ENCODE measurements at regions not wholly inside any gene's neighbourhood (a gene's known extent, or its start where the extent isn't known, plus 50 kb on each side); places are given as distances from the start of the nearest gene placed in this dataset.
"Not testable (repeated sequence)": the region's sequence is repeated elsewhere in the genome, so short reads cannot be mapped to it uniquely, and the experiment has no call there.

- no peaks in the 10 kb centered on the region for H3K36me3 Mint-ChIP-seq (ENCODE audit: low read depth)
- peaks cover 2% of the 10 kb centered on the region for H3K4me1 Mint-ChIP-seq (ENCODE audit: low read depth)
- CTCF ChIA-PET: no interaction called here
- no peak for DNase-seq
- intact Hi-C loops (cut with micrococcal nuclease): no loop called here
- no peak overlapping the region for H3K4me3 Mint-ChIP-seq
- H3K27ac Mint-ChIP-seq: no peak overlapping the region
- peaks cover 5% of the 10 kb centered on the region for H3K27me3 Mint-ChIP-seq (ENCODE audit: low read depth)
- H3K9me3 Mint-ChIP-seq: no peaks in the 10 kb centered on the region
Observed at GRCh38 chr4:72933029-72933428, 136.5 kb downstream of the COX18 start.

GRCh38 chr4:72931346-72931745, 138.2 kb downstream of the COX18 start:
- no peak overlapping the region for H3K4me3 Mint-ChIP-seq
- CTCF ChIA-PET: no interaction called here
- peaks cover 5% of the 10 kb centered on the region for H3K27me3 Mint-ChIP-seq (ENCODE audit: low read depth)
- DNase-seq: no peak
- H3K9me3 Mint-ChIP-seq: no peaks in the 10 kb centered on the region
- peaks cover 2% of the 10 kb centered on the region for H3K4me1 Mint-ChIP-seq (ENCODE audit: low read depth)
- H3K27ac Mint-ChIP-seq: no peak overlapping the region
- intact Hi-C loops (cut with micrococcal nuclease): no loop called here
- no peaks in the 10 kb centered on the region for H3K36me3 Mint-ChIP-seq (ENCODE audit: low read depth)

- H3K27ac Mint-ChIP-seq; CTCF ChIA-PET; H3K36me3 Mint-ChIP-seq (ENCODE audit: low read depth); DNase-seq; H3K4me1 Mint-ChIP-seq (ENCODE audit: low read depth); H3K27me3 Mint-ChIP-seq (ENCODE audit: low read depth); H3K4me3 Mint-ChIP-seq; H3K9me3 Mint-ChIP-seq; intact Hi-C loops (cut with micrococcal nuclease): not testable (repeated sequence)
Observed at GRCh38 chr4:72929596-72930274, 139.8 kb downstream of the COX18 start.

GRCh38 chr4:72924814-72925213, 144.7 kb downstream of the COX18 start:
- H3K4me3 Mint-ChIP-seq: no peak overlapping the region
- CTCF ChIA-PET: no interaction called here
- no peak for DNase-seq
- no peak overlapping the region for H3K27ac Mint-ChIP-seq
- H3K4me1 Mint-ChIP-seq (ENCODE audit: low read depth): no peaks in the 10 kb centered on the region
- H3K36me3 Mint-ChIP-seq (ENCODE audit: low read depth): no peaks in the 10 kb centered on the region
- intact Hi-C loops (cut with micrococcal nuclease): no loop called here
- peaks cover 5% of the 10 kb centered on the region for H3K9me3 Mint-ChIP-seq
- H3K27me3 Mint-ChIP-seq (ENCODE audit: low read depth): peaks cover 4% of the 10 kb centered on the region

GRCh38 chr4:72919937-72920336, 149.6 kb downstream of the COX18 start:
- Mint-ChIP-seq H3K27ac (no peak overlapping the region), H3K27me3 (ENCODE audit: low read depth) (peaks cover 13% of the 10 kb centered on the region), H3K36me3 (ENCODE audit: low read depth) (no peaks in the 10 kb centered on the region), H3K9me3 (peaks cover 5% of the 10 kb centered on the region), H3K4me3 (no peak overlapping the region), H3K4me1 (ENCODE audit: low read depth) (no peaks in the 10 kb centered on the region)
- CTCF ChIA-PET: no interaction called here
- intact Hi-C loops (cut with micrococcal nuclease): no loop called here
- no peak for DNase-seq

- no peaks in the 10 kb centered on the region for H3K36me3 Mint-ChIP-seq (ENCODE audit: low read depth)
- peaks cover 5% of the 10 kb centered on the region for H3K9me3 Mint-ChIP-seq
- H3K4me3 Mint-ChIP-seq: no peak overlapping the region
- DNase-seq: no peak
- H3K4me1 Mint-ChIP-seq (ENCODE audit: low read depth): no peaks in the 10 kb centered on the region
- CTCF ChIA-PET: interaction anchor here (0.6 kb wide), 1 partner anchor 90 kb away, joined by 3 read pairs; no protein-coding TSS in a partner anchor
- no peak overlapping the region for H3K27ac Mint-ChIP-seq
- H3K27me3 Mint-ChIP-seq (ENCODE audit: low read depth): peaks cover 13% of the 10 kb centered on the region
- intact Hi-C loops (cut with micrococcal nuclease): no loop called here
Observed at GRCh38 chr4:72919464-72919863, 150.1 kb downstream of the COX18 start.

- CTCF ChIA-PET: no interaction called here
- Mint-ChIP-seq H3K4me3 (no peak overlapping the region), H3K4me1 (ENCODE audit: low read depth) (no peaks in the 10 kb centered on the region), H3K36me3 (ENCODE audit: low read depth) (no peaks in the 10 kb centered on the region), H3K9me3 (peaks cover 2% of the 10 kb centered on the region), H3K27me3 (ENCODE audit: low read depth) (peaks cover 12% of the 10 kb centered on the region), H3K27ac (no peak overlapping the region)
- no peak for DNase-seq
- intact Hi-C loops (cut with micrococcal nuclease): no loop called here
Observed at GRCh38 chr4:72918362-72918761, 151.2 kb downstream of the COX18 start.

DNA sequence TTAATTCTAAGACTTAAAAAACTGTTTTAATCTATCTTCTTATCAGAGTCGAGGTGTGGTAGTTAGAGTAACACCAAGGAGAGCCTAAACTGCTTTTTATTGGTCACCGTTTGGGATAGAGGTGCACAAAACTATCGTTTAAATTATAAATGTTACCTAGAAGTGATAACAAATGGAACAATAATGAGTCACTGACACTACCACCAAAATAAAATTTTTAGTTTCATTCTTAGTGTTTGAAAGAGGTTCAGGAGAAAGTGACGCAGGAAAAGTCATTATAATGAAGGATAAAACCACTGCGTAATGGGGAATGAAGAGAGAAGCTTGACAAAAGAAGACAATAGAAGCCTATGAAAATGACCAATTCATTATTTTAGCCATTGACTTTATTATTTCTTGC, 158.2 kb downstream of the COX18 start:
- H3K36me3 Mint-ChIP-seq (ENCODE audit: low read depth): no peaks in the 10 kb centered on the region
- no peak overlapping the region for H3K4me3 Mint-ChIP-seq
- no peaks in the 10 kb centered on the region for H3K9me3 Mint-ChIP-seq
- DNase-seq: no peak
- intact Hi-C loops (cut with micrococcal nuclease): no loop called here
- no peaks in the 10 kb centered on the region for H3K4me1 Mint-ChIP-seq (ENCODE audit: low read depth)
- peaks cover 25% of the 10 kb centered on the region for H3K27me3 Mint-ChIP-seq (ENCODE audit: low read depth)
- CTCF ChIA-PET: interaction anchor here (0.8 kb wide), 1 partner anchor 46 kb away, joined by 3 read pairs; no protein-coding TSS in a partner anchor
- no peak overlapping the region for H3K27ac Mint-ChIP-seq

GRCh38 chr4:72909461-72909860, 160.1 kb downstream of the COX18 start:
- no peak overlapping the region for H3K4me3 Mint-ChIP-seq
- CTCF ChIA-PET: no interaction called here

DNA sequence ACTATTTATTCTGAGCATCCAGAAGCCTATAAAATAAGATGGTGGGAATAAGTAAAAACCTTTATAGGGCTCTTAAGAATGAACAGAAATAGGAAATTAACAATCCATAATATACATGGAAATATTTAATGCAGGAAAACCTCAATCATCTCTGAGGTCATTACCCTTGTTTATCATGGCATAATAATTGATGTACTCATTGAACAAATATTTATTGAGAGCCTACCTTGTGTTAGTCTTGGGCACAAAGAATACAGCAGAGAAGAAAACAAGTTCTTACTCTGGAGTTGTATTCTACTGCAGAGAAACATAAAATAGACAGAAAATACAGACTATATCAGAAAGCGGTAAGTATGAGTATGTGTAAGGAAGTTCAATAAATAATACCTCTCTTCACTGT, 167.2 kb downstream of the COX18 start:
- H3K27ac Mint-ChIP-seq: no peak overlapping the region
- intact Hi-C loops (cut with micrococcal nuclease): no loop called here
- CTCF ChIA-PET: no interaction called here
- H3K27me3 Mint-ChIP-seq (ENCODE audit: low read depth): no peaks in the 10 kb centered on the region
- no peaks in the 10 kb centered on the region for H3K9me3 Mint-ChIP-seq
- no peaks in the 10 kb centered on the region for H3K4me1 Mint-ChIP-seq (ENCODE audit: low read depth)
- H3K4me3 Mint-ChIP-seq: no peak overlapping the region
- no peak for DNase-seq
- no peaks in the 10 kb centered on the region for H3K36me3 Mint-ChIP-seq (ENCODE audit: low read depth)

More at GRCh38 chr4:72909461-72909860, 160.1 kb downstream of the COX18 start:
- Mint-ChIP-seq H3K4me1 (ENCODE audit: low read depth) (no peaks in the 10 kb centered on the region), H3K9me3 (no peaks in the 10 kb centered on the region), H3K27me3 (ENCODE audit: low read depth) (peaks cover 18% of the 10 kb centered on the region), H3K36me3 (ENCODE audit: low read depth) (no peaks in the 10 kb centered on the region), H3K27ac (no peak overlapping the region)
- no peak for DNase-seq
- intact Hi-C loops (cut with micrococcal nuclease): no loop called here

GRCh38 chr4:72901553-72901952, 168.0 kb downstream of the COX18 start:
- Mint-ChIP-seq H3K4me3 (no peak overlapping the region), H3K27me3 (ENCODE audit: low read depth) (no peaks in the 10 kb centered on the region), H3K9me3 (no peaks in the 10 kb centered on the region), H3K4me1 (ENCODE audit: low read depth) (no peaks in the 10 kb centered on the region), H3K27ac (no peak overlapping the region), H3K36me3 (ENCODE audit: low read depth) (no peaks in the 10 kb centered on the region)
- intact Hi-C loops (cut with micrococcal nuclease): no loop called here
- CTCF ChIA-PET: no interaction called here
- DNase-seq: no peak

- Mint-ChIP-seq H3K36me3 (ENCODE audit: low read depth) (no peaks in the 10 kb centered on the region), H3K4me3 (no peak overlapping the region), H3K4me1 (ENCODE audit: low read depth) (no peaks in the 10 kb centered on the region), H3K9me3 (no peaks in the 10 kb centered on the region), H3K27me3 (ENCODE audit: low read depth) (no peaks in the 10 kb centered on the region), H3K27ac (no peak overlapping the region)
- intact Hi-C loops (cut with micrococcal nuclease): no loop called here
- no peak for DNase-seq
- CTCF ChIA-PET: no interaction called here
Observed at GRCh38 chr4:72900952-72901351, 168.6 kb downstream of the COX18 start.

DNA sequence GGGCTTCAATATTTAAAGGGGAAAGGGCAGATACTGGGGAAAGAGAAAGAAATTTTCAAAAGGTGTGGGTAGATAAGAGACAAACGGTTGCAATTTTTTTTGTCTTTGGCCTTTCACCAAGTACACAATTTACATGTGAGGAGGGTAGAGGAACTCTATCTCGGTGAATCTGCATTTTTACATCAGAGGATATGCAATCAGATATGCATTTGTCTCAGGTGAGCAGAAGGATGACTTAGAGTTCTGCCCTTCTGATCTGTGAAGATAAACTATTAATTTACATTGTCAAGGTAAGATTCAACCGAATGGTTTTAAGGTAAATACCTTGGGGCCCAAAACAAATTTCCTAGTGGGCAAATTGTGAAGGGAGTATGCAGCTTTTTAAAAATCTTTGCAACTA, 169.9 kb downstream of the COX18 start:
- no peaks in the 10 kb centered on the region for H3K36me3 Mint-ChIP-seq (ENCODE audit: low read depth)
- intact Hi-C loops (cut with micrococcal nuclease): no loop called here
- no peaks in the 10 kb centered on the region for H3K27me3 Mint-ChIP-seq (ENCODE audit: low read depth)
- no peak for DNase-seq
- H3K4me3 Mint-ChIP-seq: no peak overlapping the region
- CTCF ChIA-PET: no interaction called here
- H3K27ac Mint-ChIP-seq: no peak overlapping the region
- H3K4me1 Mint-ChIP-seq (ENCODE audit: low read depth): no peaks in the 10 kb centered on the region
- H3K9me3 Mint-ChIP-seq: no peaks in the 10 kb centered on the region
